ENCODE measurements at regions not wholly inside any gene's neighbourhood (a gene's known extent, or its start where the extent isn't known, plus 50 kb on each side); places are given as distances from the start of the nearest gene placed in this dataset.
"Not testable (repeated sequence)": the region's sequence is repeated elsewhere in the genome, so short reads cannot be mapped to it uniquely, and the experiment has no call there.

- no peak for DNase-seq
Observed at GRCh38 chr6:140193269-140193668, 818.8 kb upstream of the CITED2 start.

DNA sequence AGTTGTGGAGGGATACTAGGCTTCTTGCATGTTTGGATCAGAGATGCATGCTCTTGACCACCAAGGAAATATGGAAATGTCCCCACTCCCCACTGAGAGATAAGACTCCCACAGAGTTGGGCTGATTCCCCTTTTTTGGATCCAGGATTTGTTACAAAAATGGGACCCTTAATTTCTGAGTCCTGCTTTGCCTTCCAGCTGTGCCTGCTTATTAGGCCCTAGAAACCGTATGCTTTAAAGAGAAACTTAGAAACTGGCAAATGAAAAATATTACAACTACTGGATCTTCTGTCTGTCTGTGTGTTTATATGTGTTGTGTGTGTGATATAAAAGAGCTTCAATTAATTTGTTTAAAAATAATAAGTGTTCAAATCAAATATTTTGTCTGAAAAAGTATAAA lies 817.6 kb upstream of the CITED2 start:
- no peak for DNase-seq

- DNase-seq = not testable (repeated sequence)
Observed at GRCh38 chr6:140189263-140189662, 814.8 kb upstream of the CITED2 start.

GRCh38 chr6:140185991-140186390 lies 811.5 kb upstream of the CITED2 start:
- no peak for DNase-seq

DNA sequence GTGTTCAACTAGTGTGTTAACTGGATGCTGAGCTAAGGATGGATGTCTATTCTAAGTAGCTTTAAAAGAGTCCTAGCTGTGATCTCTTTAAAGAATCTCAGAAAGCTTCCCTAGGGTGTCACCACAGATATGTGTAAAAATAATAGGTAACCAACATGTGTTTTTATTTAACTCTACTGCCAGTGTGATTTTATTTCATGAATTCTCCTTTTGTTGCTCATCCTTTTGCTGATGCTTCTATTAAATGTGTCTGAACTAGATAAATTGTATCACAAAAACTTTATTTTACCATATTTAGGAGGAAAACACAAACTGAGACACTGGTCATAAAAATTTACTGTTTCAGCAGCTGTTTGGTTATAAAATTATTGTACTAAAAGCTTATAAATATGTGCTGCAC lies 809.4 kb upstream of the CITED2 start:
- DNase-seq = no peak

DNA sequence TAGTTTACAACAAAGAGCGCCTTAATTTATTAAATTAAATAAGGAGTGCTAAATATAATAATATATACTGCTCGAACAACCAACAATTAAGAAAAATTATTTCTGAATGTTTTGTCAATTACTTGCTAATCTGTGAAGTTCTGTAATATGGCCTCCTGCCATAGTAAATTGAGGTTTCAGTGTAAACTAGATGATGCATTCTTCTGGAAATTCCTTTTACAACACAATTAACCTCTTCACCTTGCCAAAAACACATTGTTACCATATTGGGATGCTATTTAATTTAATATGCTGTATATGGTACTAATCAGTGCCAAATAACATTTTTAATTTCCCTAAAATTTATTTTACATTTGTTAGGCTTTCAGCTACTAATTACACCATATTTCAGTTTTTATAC lies 808.4 kb upstream of the CITED2 start:
- no peak for DNase-seq

DNA sequence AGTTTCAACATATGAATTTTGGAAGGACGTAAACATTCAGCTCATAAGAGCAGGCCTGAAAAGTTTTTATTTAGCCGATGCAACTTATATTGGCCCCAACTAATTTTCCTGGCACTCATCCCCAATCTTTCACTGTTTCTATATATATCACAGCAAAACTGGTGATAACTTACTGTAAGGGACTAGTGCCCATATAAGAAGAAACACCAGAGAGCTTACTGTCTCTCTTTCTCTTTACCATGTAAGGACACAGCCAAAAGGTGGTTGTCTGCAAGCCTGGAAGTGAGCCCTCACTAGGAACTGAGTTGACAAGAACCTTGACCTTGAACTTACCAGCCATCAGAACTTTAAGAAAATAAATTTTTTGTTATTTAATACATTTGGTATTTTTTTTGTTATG lies 807.4 kb upstream of the CITED2 start:
- DNase-seq = no peak

DNA sequence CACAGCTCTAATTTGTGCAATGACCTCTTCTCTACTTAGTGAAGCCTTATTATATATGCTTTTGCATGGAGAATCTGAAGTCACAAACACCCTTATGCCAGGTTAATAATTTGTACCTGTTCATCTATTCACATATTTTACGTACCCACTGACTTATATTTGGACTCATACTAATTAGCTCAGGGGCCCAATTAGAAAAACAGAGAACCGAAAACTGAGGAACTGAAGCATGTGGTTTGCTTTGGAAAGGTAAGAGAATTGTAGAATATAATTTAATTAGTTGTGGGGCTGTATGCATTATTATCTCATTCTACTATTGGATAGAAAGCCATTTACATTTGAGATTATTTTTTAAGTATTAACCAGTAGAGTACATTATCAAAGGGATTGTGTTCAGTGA lies 805.9 kb upstream of the CITED2 start:
- no peak for DNase-seq

DNA sequence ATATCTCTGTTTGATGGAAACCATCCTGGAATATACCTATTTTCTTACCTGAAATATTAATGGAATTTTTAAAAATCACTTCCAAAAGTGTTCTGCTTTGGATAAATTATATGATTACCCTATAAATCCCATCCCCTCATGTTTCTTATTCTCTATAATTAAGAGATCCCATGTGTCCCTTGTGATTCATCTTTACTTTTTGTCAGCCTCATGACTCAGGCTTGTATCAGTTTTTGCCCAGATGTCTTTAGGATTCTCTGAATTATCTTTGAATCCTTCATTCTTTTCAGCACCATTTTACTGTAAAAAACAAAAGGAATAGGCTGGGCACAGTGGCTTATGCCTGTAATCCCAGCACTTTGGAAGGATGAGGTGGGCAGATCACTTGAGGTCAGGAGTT lies 804.5 kb upstream of the CITED2 start:
- DNase-seq = no peak

DNA sequence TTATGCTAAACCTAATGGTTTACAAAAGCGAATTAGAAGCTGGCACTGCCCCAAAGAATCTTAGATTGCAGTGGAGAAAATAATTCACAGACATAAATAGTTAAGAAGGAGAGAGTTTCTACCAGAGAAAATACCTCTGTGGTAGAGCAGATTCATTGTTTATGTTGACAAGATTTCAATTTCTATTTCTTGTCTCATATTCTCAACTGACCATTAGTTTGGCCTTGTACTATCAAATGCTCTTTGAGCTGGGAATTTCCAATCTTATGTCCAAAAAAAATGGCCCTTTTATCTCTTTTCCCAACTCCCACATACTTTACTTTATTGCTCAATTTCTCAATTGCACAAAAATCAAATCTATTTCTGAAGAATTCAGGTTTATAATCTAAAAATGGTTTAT lies 804.1 kb upstream of the CITED2 start:
- DNase-seq = no peak

GRCh38 chr6:140176306-140176705 lies 801.9 kb upstream of the CITED2 start:
- DNase-seq = no peak

GRCh38 chr6:140175486-140175885 lies 801.0 kb upstream of the CITED2 start:
- no peak for DNase-seq

- DNase-seq = no peak
Observed at GRCh38 chr6:140174524-140174923, 800.1 kb upstream of the CITED2 start.

DNA sequence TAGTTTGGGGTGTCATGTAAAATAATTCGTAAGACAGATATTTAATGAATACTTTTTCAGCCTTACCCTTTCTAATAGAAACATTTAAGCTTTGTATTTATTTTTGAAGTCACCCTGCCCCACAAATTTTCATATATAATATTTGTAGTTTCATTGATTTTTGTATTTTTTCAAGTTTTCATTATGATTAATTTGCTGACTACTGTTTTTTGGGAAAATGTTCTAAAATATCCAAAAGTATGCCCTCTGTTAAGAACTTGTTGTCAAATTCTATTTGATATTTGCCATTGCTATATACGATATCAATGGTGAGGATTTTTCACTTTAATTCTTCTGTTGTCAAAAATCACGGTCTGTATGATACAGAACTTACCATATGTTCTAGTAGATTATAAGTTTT lies 793.9 kb upstream of the CITED2 start:
- no peak for DNase-seq

GRCh38 chr6:140160909-140161308 lies 786.5 kb upstream of the CITED2 start:
- DNase-seq = no peak

DNA sequence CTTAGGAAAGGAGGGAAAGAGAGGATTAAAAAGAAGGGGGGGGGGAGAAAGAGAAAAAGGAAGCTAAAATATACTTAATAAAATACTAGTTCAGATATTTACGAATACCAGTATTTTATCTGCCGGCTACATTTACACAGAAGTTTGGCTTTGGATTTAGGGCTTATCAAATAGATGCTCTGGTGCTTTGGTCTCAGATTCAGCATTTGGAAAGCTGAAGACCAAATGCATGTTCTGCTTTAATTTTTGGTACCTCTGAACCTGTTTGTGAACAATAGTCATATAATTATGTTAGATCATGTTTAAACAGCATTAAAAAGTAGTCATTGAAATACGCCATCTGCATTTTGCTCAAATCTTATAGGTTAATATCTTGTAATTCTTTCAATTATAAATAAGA lies 786.0 kb upstream of the CITED2 start:
- DNase-seq = no peak

GRCh38 chr6:140156131-140156530 lies 781.7 kb upstream of the CITED2 start:
- DNase-seq = no peak

DNA sequence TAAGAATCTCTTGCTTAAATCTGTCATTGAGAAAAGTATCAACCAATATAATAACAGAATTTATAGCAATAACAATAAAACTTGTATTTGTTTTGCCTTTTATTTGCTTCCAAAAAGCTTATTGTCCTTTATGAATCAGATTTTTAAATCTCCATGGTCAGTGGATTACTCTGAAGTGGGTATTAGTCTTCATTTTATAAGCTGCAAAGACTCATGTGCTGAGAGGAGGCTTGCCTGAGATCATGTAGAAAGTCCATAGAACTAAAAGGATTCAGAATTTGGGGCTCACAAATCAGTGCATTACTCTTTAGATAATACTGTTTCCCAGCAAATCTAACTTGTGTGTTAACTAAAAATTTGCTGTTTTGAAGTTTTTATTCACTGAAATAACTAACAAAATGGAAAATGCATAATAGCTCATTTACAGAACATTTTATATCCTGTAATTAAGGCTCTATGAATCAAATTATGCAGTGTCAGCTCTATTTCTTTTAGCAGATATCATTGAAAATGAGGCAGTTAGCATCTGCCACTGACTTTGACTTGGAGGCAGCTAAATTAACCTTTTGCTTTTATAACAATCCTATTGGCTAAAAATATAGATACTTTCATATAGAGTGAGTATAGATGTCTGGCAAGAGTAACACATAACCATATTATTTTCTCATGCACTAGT lies 781.1 kb upstream of the CITED2 start:
- no peak for DNase-seq

- no peak for DNase-seq
Observed at GRCh38 chr6:140153703-140154102, 779.3 kb upstream of the CITED2 start.

- DNase-seq = not testable (repeated sequence)
Observed at GRCh38 chr6:140147825-140148814, 773.7 kb upstream of the CITED2 start.

DNA sequence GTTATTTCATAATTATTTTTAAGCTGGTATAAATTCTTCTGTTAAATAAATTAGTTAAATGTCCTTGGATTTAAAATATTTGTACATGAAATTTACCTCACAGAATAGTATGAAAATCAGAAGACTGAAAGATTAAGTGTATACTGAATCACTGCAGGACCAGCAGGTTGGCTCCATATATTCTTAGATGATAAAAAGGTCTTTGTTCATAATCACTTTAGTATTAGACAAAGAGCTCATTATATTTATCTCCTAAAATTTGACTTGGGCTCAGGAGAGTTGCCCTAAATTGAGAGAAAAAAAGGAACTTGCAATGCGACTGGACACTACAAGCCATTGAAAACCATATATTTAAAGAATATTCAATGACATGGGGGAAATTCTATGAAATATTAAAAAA lies 766.4 kb upstream of the CITED2 start:
- DNase-seq = no peak

- DNase-seq = no peak
Observed at GRCh38 chr6:140138311-140139010, 764.0 kb upstream of the CITED2 start.

GRCh38 chr6:140134224-140134623 lies 759.8 kb upstream of the CITED2 start:
- DNase-seq = no peak

GRCh38 chr6:140130074-140130473 lies 755.6 kb upstream of the CITED2 start:
- no peak for DNase-seq

All from activated T-cell treated with anti-CD3 and anti-CD28 coated beads, Interleukin-2, amount 50 U/mL, for 48 hours (primary cell).